Effector CD8-positive, alpha-beta T cell (primary cell): ENCODE measurements at regions not wholly inside any gene's neighbourhood (a gene's known extent, or its start where the extent isn't known, plus 50 kb on each side); places are given as distances from the start of the nearest gene placed in this dataset.

ENCODE experiments used
- DNase-seq: peaks from one replicate; lab custom pipeline; 2025; lab: John Stamatoyannopoulos, UW

DNA sequence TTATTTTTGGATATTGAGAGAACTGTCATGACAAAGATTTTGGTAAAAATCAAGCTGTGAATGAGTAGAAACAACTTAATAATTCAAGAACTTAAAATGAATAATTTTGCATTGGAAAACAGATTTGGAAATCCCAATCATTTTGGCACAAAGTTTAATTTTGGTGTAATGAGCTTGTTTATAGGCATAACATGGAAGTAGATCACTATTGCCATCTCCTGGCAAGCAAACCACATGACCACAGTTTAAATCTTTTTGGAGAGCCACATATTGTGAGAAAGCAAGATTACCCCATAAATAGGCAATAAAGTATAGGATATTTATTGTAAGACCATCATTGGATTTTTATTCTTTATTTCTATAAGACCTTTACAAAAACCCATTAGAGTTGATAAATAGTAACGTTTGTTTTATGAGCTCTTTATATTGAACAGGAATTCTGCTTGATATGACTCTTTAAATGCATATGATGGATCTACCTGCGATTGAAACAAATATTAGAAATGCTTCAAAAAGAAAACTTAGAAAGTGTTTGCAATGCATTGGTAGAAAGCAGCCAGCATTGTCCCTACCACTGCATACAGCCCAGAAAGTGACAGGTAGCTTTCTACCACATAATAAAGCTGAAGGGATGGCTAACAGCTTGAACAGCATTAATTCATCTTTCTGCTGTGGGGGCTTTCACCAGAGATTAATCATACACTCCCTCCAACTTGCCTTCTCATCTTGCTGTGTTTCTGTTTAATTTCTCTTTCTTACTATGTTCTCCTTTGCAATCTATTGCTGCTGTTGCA, 766.8 kb downstream of the TBL1XR1 start:
- DNase-seq: no peak

DNA sequence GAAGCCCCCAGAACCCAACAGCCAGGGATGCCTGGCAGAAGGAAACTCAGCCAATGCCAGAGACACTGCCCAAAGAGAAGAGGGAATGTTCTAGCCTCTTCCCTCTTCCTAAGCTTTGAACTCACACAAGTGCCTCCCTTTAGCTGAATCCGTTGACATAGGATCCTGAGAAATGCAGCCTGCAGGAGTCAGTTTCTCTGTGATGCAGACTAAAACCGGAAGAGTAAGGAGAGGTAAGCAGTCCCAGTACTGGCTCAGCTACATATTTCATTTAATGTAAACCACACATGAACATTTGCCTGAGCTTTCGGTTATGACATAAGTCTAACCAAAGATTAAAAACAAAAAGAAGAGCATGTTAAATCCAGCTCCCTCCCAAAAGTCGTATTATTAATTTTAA, 768.7 kb downstream of the TBL1XR1 start:
- DNase-seq: no peak

DNA sequence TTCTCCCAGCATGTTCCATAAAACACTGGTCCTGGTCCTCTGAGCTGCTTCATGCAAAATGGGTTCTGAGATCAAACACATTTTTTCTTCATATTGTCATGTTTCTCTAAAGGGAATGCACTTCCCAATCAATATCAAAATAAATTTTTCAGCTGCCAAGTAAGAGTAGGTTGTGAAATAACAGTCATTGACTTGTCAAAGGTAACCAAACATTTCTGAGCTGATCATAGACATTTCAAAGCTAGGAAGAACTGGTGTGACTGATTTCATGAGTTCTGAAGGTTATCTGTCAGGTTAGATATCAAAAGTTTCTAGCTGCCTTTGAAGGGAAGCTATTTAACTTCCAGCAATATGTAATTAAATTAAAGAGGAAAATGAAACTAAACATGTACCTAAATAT, 770.9 kb downstream of the TBL1XR1 start:
- DNase-seq: no peak

DNA sequence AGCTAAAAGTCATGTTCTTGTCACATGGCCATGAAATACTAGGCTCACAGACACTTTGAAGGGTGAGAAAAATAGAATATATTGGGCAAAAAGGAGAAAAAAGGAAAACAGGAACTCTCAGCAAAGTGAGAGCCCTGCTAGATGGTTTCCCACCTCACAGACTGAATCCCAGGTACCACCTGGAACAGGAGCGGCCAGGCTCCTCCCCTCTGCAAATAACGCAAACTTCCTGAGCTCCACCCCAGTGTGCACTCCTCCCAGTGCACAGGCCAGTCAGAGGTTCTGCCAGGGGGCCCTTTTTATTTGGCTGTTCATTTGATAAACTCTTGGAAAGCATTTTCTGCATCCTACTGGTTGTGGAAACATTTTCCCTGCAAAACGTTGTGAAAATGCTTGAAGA, 780.4 kb downstream of the TBL1XR1 start:
- DNase-seq: no peak

DNA sequence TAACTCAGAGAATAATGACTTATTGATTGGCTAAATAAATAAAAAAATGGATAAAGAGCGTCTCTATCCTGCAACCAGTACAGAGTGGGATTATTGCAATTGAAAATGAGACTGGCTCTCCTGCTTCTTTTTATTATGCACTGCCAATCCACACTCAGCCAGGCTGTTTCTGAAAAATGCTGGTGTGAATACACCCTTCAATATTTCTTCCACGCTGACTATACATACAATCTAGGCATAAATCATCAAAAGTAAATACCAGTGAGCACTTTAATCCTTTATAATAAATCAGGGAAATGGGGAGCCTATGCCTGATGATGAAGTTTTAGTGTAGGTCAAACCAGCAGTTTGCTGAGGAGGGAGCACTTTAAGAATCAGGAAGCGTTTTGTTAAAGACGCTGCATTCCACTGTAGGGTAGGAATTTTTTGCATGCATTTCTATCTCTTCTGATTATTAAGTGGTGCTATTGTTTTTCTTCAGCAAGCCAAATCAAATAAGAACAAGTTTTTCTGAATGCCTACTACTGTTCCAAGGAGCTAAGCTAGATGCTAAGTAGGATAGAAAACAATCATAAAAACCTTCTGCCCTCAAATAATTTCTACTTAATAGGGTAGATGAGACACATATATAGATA, 781.5 kb downstream of the TBL1XR1 start:
- no peak for DNase-seq

DNA sequence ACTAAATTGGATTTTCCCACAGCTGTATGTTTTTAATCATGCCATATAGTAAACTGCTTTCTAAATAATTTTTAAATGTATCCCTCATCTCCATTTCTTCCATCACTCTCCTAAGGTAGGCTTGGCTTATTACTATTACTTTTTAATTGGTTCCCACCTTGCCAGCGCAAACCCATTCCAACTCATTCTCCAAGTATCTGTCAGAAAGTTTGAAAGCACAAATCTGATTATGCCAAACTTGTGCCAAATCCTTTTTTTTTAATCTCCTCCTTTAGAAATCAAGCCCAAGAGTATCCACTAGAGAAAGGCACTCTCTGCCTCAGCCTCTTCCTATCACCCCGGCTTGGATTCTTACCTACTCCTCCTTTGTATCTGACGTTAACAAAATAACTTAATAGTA, 784.5 kb downstream of the TBL1XR1 start:
- no peak for DNase-seq

DNA sequence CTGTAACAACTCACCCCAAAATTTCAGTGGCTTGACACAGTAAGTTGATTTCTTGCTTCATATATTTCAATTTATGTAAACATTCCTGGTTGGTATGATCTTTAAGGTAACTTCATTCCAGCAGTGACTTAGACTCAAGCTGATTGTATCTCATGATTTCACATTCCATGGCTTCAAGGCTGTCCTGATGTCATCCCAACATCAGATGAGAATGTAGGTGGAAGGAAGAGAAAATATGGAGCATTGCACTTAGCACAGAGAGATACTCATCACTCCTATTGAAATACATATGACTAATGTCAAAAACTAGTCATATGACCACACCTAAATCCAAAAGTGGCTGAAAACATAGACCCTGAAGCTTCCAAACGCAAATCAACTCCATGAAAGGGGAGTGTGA, 793.8 kb downstream of the TBL1XR1 start:
- DNase-seq: no peak

DNA sequence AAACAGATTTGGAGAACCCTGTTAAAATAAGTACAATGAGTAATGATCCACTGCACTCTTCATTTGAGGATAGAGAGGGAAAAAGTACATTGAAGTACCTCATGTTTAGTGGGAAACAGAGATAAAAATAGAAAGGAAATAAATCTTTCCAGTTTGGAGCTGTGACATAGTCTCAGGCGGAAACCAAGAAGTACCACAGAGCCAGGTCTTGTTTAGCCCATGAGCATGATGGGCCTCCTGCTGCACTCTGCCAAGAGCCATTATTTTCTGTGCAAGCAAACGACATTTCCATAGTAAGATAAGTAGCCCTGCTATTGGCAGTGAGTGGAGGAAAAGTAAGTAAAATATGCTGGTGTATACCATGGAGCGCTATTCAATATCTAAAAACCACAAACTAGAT, 796.1 kb downstream of the TBL1XR1 start:
- DNase-seq: no peak

DNA sequence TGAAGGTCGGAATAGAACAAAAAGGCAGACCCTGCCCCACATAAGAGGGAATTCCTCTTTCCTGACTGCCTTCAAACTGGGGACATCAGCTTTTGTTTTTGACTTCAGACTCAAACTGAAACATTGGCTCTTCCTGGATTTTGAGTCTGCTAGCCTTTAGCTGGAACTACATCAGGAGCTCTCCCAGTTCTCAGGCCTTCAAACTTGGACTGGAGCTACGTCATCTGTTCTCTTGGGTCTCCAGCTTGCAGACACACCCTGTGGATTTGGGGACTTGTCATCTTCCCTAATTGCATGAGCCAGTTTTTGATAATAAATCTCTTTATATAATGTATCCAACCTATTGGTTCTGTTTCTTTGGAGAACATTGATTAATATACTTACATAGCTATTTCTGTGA, 798.1 kb downstream of the TBL1XR1 start:
- no peak for DNase-seq

DNA sequence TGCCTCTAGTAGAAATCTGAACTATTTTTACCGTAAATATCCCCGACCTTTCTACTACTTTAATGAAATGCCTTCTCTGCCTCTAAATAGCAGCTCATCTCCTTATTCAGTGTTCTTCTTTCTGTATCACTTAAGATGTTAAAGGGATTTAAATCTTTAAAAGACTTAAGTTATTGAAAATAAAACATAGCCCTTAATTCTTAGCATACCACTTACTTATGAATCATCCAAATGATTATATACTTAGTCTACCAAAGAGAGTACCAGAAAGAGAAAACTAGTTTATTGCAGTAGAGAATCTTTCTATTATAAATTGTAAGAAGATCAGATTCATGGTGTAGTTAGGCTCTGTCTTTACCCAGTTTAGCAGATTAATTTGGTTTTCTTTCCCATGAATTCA, 802.0 kb downstream of the TBL1XR1 start:
- DNase-seq: no peak

DNA sequence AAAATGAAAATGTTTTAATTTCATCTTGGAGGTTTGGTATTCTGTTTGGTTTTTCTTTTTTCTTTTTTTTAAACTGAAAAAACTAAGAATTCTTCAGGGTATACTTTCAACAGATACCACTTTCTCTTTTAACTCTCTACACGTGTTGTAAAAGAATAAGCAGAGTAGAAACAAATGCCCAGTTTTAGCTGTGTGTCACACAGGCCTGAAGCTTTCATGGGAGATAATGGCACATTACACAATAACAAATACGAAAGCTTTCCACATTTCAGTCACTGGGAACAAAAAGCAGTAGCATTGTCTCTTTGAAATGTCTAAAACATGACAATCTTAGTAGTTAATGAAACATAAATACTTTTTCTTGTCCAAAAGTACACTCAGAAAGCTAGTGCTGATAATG, 818.5 kb downstream of the TBL1XR1 start:
- no peak for DNase-seq

DNA sequence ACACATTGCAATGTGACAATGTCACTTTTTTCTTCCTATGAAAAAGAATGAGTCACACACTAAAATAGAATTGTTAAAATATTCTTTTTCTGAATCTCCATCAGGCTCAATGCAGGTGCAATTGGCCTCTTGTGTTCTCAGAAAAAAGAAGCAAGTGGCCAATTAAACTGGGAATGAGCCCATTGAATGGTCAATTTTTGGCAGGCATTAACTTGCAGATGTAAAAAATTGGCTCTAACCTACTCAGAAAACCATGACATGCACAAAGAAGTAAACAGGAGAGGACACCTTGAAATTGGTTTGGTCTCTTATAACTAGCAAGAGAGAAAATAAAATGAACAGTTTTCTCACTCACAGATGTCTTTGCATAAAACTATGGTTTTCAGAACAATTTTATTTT, 820.8 kb downstream of the TBL1XR1 start:
- DNase-seq: no peak

DNA sequence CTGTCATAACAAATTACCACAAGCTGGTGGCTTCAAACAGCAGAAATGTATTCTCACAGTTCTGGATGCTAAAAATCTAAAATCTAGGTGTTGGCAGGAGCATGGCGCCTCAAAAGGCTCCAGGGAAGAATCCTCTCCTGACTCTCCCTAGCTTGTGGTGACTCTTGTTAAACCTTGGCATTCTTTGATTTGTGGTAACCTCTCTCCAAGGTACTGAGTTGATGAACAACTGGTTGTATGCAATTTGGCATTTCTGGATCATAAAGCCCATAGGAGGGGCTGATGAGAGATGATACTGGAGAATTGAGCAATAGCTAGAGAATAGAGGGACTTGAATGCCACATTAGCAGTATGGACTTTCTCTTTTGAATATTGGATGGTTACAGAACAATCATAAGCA, 821.8 kb downstream of the TBL1XR1 start:
- no peak for DNase-seq

DNA sequence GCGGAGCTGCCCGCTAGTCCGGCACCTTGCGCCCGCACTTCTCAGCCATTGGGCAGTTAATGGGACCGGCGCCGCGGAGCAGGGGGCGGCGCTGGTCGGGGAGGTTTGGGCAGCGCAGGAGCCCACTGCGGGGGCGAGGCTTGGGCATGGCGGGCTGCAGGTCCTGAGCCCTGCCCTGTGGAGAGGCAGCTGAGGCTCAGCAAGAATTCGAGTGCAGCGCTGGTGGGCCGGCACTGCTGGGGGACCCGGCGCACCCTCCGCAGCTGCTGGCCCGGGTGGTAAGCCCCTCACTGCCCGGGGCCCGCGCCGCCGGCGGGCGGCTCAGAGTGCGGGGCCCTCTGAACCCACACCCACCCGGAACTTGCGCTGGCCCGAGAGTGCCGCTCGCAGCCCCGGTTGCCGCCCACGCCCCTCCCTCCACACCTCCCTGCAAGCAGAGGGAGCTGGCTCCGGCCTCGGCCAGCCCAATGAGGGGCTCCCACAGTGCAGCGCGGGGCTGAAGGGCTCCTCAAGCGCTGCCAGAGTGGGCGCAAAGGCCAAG, 835.0 kb downstream of the TBL1XR1 start:
- DNase-seq: no peak

DNA sequence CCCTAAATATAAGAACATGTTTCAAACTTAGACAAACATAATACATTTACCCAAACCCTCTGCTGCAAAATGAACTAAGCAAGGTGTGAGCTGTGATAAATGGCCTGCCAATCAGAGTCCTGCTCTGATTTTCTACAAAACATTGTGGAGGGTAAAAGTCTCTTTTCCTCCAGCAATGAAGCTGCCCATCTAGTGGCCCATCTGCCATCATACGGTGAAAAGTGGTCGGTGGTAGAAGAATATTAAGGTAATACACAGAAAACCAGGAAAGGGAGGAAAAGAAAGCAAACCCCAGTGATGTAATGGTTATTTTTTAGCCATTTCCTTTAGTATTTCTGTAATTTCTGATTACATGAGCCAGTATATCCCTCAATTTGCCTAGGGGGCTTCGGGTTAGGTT, 838.1 kb downstream of the TBL1XR1 start:
- DNase-seq: no peak

DNA sequence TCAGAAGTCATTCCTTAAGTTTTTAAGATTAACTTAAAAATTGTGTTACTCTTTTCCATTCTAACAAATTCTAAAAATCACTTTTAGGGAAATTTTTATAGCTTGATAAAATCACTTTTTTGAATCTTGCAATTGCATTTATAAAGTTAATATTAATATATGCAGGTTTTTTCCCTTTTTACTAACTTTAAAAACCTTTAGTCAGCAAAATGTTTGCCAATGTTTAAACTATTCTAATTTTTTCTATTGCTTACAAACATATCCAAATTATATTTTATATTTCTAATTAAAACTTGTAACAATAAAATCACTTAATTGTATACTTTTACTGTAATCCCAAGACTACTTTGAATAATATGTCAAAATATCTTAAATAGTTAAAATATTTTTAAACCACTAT, 839.4 kb downstream of the TBL1XR1 start:
- no peak for DNase-seq

DNA sequence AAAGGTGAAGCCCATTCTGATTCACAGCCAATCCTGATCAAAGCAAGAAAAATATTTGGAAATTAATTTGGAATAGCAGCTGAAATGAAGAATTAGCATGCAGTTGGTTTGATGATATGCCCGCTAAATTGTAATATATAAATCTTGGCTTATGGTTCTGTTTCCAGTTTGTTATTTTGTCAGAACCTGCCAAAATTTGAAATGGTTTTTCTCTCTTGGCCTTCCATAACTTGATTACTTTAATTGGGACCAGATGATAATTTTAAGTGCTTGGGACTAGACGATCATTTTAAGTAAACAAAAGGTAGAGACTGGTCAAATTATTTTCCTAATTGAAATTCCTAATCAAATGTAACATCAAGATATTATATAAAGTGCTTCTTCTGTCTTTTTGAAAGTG, 842.4 kb downstream of the TBL1XR1 start:
- DNase-seq: no peak

DNA sequence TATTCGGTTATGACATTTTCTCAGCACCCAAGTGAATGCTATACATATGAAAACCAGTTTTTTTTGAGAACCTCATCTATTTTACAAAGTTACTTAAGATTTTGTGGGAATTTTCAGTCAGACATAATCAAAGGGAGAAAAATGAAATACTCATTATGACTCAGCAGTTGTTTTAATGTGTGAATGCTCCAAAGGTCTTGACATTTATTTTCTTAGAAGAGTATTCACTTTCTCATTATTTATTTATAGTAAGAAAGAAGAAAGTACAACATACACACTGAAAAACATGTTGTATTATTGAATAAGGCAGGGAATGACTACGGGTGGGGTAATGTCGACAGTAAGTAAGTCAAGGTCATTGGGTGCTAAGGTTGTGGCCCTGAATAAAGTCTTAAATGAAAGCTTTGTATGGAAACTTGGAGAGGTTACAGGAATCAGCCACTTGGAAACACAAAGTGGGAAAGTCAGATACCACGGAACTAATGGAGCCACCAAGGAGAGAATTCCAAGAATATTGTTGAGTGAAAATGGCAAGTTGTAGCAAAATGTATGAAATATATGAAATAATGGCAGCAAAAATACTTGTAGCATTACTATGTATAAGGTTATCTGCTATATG, 844.5 kb downstream of the TBL1XR1 start:
- no peak for DNase-seq

DNA sequence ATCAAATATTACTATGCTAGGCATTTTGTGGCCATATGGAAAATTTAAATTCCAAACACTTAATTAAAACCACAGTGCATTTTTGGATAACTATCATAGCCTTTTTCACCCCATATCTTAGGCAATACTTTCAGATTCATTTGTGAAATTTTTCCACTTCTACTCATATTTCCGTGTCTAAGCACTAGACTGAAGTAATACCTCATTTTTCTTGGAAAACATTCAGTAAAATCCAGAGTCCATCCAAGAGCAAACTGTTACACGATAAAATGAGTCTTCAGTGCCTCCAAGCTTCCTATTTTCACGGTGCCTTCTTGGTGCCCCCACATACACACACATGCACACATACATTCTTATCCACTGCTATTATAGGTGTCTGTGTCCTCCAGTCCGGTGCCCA, 845.9 kb downstream of the TBL1XR1 start:
- DNase-seq: no peak

DNA sequence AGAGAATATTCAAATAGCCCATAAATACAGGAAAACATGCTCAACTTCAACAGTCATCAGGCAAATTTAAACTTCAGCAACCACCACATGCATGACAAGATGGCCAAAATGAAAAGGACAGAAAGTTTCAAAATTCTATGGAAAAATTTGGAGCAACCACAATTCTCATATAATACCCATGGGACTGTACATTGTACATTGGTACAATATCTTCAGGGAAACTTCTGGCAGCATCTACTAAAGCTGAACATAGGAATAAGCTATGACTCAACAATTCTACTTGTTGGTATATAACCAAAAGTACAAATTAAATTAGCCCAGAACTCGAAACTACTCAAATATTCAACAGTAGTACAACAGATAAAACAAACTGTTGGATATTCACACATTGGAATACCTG, 847.6 kb downstream of the TBL1XR1 start:
- DNase-seq: no peak

DNA sequence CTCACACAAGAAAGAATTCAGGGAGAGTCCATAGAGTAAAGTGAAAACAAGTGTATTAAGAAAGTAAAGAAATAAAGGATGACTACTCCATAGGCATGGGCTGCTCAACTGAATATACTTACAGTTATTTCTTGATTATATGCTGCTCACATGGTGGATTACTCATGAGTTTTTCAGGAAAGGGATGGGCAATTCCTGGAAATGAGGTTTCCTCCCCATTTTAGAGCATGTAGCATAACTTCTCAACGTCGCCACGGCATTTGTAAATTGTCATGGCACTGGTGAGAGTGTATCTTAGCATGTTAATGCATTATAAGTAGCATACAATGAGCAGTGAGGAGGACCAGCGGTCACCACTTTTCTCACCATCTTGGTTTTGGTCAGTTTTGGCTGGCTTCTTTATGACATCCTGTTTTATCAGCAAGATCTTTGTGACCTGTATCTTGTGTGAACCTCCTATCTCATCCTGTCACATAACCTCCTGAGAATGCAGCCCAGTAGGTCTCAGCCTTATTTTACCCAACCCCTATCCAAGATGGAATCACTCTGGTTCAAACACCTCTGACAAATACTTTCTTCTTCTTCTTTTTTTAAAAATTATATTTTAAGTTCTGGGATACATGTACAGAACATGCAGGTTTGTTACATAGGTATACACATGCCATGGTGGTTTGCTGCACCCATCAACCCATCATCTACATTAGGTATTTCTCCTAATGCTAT, 849.7 kb downstream of the TBL1XR1 start:
- no peak for DNase-seq

DNA sequence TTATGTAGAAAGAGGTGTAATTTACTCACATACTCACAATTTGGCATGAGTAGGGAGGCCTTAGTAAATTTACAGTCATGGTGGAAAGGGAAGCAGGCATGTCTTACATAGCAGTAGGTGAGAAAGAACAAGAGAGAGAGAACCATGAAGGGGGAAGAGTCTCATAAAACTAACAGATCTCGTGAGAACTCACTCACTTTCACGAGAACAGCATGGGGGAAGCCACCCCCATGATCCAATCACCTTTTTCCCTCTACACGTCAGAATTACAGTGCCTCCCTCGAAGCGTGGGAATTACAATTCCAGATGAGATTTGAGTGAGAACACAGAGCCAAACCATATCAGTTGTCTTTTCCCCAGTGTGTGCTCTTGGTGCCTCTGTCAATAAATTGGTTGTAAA, 855.3 kb downstream of the TBL1XR1 start:
- DNase-seq: no peak

DNA sequence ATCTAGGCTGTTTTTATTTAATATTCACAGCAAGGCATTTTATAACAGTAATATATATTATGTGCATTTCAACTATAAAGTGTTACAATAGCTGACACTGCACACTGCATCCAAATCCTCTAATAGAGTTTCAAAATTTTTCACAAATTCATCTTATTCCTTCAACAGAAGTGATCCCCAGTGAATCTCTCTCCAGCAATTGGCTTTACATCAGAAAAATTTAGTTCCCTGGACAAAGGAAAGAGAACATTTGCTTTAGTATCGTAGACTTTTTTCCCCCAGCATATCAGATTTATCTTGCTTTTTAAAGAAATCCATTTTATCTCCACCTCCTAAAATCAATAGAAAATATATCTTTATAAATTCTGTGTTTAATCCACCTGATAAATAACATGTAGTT, 868.6 kb downstream of the TBL1XR1 start:
- no peak for DNase-seq
